Tibial artery (tissue), 4 donors: ENCODE measurements at regions not wholly inside any gene's neighbourhood (a gene's known extent, or its start where the extent isn't known, plus 50 kb on each side); places are given as distances from the start of the nearest gene placed in this dataset.

ENCODE experiments used
- DNase-seq, 2 donors: peaks; one replicate each; pipeline ENCODE4 v3.0.0-alpha.2; 2019
- H3K27ac ChIP-seq, 2 donors: fragments of 200-600 bp; sonication (generic) in 1 of 2; 1 replicate in 1 of 2; 2 replicates in 1 of 2; pipeline ENCODE4 v1.5.1; 2018 to 2019; ENCODE audit warnings: mild to moderate bottlenecking in 1 of 2
- H3K27me3 ChIP-seq, 2 donors: fragments of 200-600 bp; sonication (generic) in 1 of 2; one replicate each; pipeline versions ENCODE4 v1.5.1 to v1.6.0; 2016 to 2019
- H3K36me3 ChIP-seq, 3 donors: fragments of 200-600 bp; sonication (generic) in 2 of 3; one replicate each; pipeline ENCODE4 v1.5.1; 2016 to 2019; ENCODE audit warnings: mild to moderate bottlenecking in 2 of 3
- H3K4me1 ChIP-seq, 4 donors: fragments of 200-600 bp; sonication (generic) in 2 of 4; 1 replicate in 3 of 4; 2 replicates in 1 of 4; pipeline ENCODE4 v1.5.1; 2016 to 2019
- H3K4me3 ChIP-seq, 2 donors: fragments of 200-600 bp; sonication (generic) in 1 of 2; 1 replicate in 1 of 2; 2 replicates in 1 of 2; pipeline ENCODE4 v1.5.1; 2018 to 2019; ENCODE audit warnings: mild to moderate bottlenecking in 2 of 2
- H3K9me3 ChIP-seq, 3 donors: fragments of 200-600 bp; sonication (generic) in 1 of 3; one replicate each; pipeline ENCODE4 v1.5.1; 2016 to 2019
- intact Hi-C: fragments of 100-400 bp; cut with DNase I; formaldehyde crosslinking; loops from one replicate; pipeline ENCODE4 v1.15.0; 2023; ENCODE audit warnings: low total_unique reads
- TF ChIP-seq, protein P1 (sequence below), 2 experiments: fragments of 200-600 bp in 1 of 2; fragments of 450-650 bp in 1 of 2; IDR thresholded peaks; one replicate each; pipeline ENCODE4 v1.5.1; 2017 to 2019; ENCODE audit warnings: antibody characterized with exemption in 2 of 2, mild to moderate bottlenecking in 1 of 2, moderate library complexity in 1 of 2

GRCh38 chr20:39282619-39283092, 320.5 kb downstream of the DHX35 start:
- intact Hi-C loops, result no loop called here
- DNase-seq, result no peak
- Histone ChIP-seq H3K36me3 (no peaks in the 10 kb centered on the region), H3K27me3 (peaks cover 0 to 9% of the 10 kb centered on the region in 2 donors), H3K4me3 (no peak overlapping the region), H3K9me3 (no peaks in the 10 kb centered on the region), H3K4me1 (no peaks in the 10 kb centered on the region), H3K27ac (no peak overlapping the region)
- TF ChIP-seq, protein P1, sequence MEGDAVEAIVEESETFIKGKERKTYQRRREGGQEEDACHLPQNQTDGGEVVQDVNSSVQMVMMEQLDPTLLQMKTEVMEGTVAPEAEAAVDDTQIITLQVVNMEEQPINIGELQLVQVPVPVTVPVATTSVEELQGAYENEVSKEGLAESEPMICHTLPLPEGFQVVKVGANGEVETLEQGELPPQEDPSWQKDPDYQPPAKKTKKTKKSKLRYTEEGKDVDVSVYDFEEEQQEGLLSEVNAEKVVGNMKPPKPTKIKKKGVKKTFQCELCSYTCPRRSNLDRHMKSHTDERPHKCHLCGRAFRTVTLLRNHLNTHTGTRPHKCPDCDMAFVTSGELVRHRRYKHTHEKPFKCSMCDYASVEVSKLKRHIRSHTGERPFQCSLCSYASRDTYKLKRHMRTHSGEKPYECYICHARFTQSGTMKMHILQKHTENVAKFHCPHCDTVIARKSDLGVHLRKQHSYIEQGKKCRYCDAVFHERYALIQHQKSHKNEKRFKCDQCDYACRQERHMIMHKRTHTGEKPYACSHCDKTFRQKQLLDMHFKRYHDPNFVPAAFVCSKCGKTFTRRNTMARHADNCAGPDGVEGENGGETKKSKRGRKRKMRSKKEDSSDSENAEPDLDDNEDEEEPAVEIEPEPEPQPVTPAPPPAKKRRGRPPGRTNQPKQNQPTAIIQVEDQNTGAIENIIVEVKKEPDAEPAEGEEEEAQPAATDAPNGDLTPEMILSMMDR (IDR thresholded peaks at IDR 0.05), result no peak

DNA sequence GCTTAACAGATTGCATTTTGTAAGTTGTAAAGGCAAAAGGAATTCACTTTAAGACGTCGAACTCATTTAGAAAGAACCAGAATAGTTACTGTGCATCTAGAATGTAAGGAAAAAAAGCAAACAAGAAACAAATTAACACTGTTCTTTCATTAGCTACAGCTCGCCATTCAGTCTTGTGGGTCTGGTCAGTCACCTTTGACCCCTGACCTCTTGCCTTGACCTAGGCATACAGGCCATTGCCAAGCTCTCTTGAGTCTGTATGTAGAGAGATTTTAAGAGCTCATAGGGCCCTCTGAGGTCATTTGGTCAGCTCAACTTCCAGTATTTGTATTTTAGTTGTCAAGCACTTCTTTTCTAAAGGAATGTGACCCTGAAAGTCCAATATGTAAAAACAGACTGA, 318.7 kb downstream of the DHX35 start:
- Histone ChIP-seq H3K27me3 (peaks cover 0 to 9% of the 10 kb centered on the region in 2 donors), H3K4me1 (no peaks in the 10 kb centered on the region), H3K9me3 (no peaks in the 10 kb centered on the region), H3K27ac (no peak overlapping the region), H3K36me3 (no peaks in the 10 kb centered on the region), H3K4me3 (no peak overlapping the region)
- TF ChIP-seq, protein P1 (IDR thresholded peaks at IDR 0.05), result no peak
- intact Hi-C loops, result no loop called here
- no peak for DNase-seq

GRCh38 chr20:39278230-39278788, 316.2 kb downstream of the DHX35 start:
- Histone ChIP-seq H3K27ac (no peak overlapping the region), H3K27me3 (peaks cover 0 to 7% of the 10 kb centered on the region in 2 donors), H3K9me3 (no peaks in the 10 kb centered on the region), H3K4me1 (no peaks in the 10 kb centered on the region), H3K4me3 (no peak overlapping the region), H3K36me3 (no peaks in the 10 kb centered on the region)
- DNase-seq, result no peak
- intact Hi-C loops, result no loop called here
- TF ChIP-seq, protein P1 (IDR thresholded peaks at IDR 0.05), result no peak

GRCh38 chr20:39277185-39277584, 315.0 kb downstream of the DHX35 start:
- Histone ChIP-seq H3K36me3 (no peaks in the 10 kb centered on the region), H3K4me3 (no peak overlapping the region), H3K27me3 (no peaks in the 10 kb centered on the region), H3K4me1 (no peaks in the 10 kb centered on the region), H3K27ac (no peak overlapping the region), H3K9me3 (no peaks in the 10 kb centered on the region)
- DNase-seq, result no peak
- TF ChIP-seq, protein P1 (IDR thresholded peaks at IDR 0.05), result no peak
- intact Hi-C loops, result no loop called here

- no peaks in the 10 kb centered on the region for H3K27me3 ChIP-seq
- no peaks in the 10 kb centered on the region for H3K4me1 ChIP-seq
- H3K4me3 ChIP-seq, result no peak overlapping the region
- no peak for DNase-seq
- intact Hi-C loops, result no loop called here
- TF ChIP-seq, protein P1 (IDR thresholded peaks at IDR 0.05), result no peak
- no peaks in the 10 kb centered on the region for H3K9me3 ChIP-seq
- no peaks in the 10 kb centered on the region for H3K36me3 ChIP-seq
- H3K27ac ChIP-seq, result no peak overlapping the region
Measured at GRCh38 chr20:39270837-39271604, 308.9 kb downstream of the DHX35 start.
